Fibroblast of mammary gland (primary cell): ENCODE measurements at regions not wholly inside any gene's neighbourhood (a gene's known extent, or its start where the extent isn't known, plus 50 kb on each side); places are given as distances from the start of the nearest gene placed in this dataset.

ENCODE experiments used
- DNase-seq: peaks from one replicate; pipeline ENCODE4 v3.0.0-alpha.2; 2010; ENCODE audit warnings: low read depth
- H3K4me3 ChIP-seq: 2 replicates; pipeline ENCODE4 v1.5.1; 2011; ENCODE audit warnings: low read depth, mild to moderate bottlenecking, low read length, moderate library complexity; ENCODE audit not compliant: control insufficient read depth
- TF ChIP-seq, protein P1 (sequence below): conservative IDR thresholded peaks from 2 replicates; pipeline ENCODE4 v1.5.1; 2011; ENCODE audit warnings: low read depth, low read length, inconsistent platforms; ENCODE audit not compliant: control insufficient read depth, insufficient read depth

GRCh38 chr10:123294886-123295285, 140.7 kb downstream of the BUB3 start:
- no peak for DNase-seq
- TF ChIP-seq, protein P1, sequence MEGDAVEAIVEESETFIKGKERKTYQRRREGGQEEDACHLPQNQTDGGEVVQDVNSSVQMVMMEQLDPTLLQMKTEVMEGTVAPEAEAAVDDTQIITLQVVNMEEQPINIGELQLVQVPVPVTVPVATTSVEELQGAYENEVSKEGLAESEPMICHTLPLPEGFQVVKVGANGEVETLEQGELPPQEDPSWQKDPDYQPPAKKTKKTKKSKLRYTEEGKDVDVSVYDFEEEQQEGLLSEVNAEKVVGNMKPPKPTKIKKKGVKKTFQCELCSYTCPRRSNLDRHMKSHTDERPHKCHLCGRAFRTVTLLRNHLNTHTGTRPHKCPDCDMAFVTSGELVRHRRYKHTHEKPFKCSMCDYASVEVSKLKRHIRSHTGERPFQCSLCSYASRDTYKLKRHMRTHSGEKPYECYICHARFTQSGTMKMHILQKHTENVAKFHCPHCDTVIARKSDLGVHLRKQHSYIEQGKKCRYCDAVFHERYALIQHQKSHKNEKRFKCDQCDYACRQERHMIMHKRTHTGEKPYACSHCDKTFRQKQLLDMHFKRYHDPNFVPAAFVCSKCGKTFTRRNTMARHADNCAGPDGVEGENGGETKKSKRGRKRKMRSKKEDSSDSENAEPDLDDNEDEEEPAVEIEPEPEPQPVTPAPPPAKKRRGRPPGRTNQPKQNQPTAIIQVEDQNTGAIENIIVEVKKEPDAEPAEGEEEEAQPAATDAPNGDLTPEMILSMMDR: no peak
- H3K4me3 ChIP-seq: no peak overlapping the region

DNA sequence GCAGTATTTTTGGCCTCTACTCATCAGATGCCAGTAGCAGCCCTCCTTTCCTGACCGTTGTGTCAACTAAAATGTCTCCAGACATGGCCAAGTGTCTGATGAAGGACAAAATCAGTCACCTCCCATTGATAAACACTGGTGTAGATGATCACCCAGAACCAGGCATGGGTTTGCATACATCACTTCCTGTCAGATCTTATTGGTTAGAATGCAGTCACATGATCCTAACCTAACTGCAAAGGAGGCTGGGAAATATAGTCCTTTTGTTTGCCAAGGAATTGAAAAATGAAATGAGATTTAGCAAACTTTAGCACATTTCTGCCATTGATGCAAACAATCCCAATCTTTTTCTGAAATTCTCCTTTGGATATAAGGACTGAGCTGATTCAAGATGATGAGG, 141.4 kb downstream of the BUB3 start:
- no peak for DNase-seq
- no peak overlapping the region for H3K4me3 ChIP-seq
- TF ChIP-seq, protein P1: no peak

GRCh38 chr10:123297175-123297574, 143.0 kb downstream of the BUB3 start:
- DNase-seq: no peak
- no peak overlapping the region for H3K4me3 ChIP-seq
- TF ChIP-seq, protein P1: no peak

- no peak for DNase-seq
- no peak overlapping the region for H3K4me3 ChIP-seq
- TF ChIP-seq, protein P1: no peak
Measured at GRCh38 chr10:123298583-123298982, 144.4 kb downstream of the BUB3 start.

DNA sequence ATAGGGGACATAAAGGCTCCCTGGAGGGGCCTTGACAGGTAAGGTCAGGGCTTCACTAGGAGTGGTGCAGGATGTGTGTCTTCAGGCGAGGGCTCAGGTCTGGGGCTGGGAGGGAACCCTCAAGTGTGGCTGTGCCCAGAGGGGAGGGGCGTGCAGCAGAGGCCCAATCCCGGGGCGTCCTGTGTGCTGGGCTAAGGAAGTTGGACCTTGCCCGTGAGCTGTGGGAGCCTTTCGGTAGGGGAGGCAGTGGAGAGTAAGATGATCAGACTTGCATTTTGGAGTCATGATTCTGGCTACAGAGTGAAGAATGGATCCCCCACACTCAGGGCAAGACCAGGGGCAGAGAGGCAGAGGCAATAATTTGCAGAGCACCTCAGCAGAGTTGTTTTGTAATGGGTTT, 145.4 kb downstream of the BUB3 start:
- TF ChIP-seq, protein P1: no peak
- DNase-seq: no peak

GRCh38 chr10:123301077-123301857, 147.1 kb downstream of the BUB3 start:
- no peak overlapping the region for H3K4me3 ChIP-seq
- TF ChIP-seq, protein P1: no peak
- peak; percentile 68 for DNase-seq

More for the DNA sequence above, 145.4 kb downstream of the BUB3 start:
- no peak overlapping the region for H3K4me3 ChIP-seq
